NOMO-1 treated with DMSO at 0.1 percent for 48 hours (cell line): ENCODE measurements at regions not wholly inside any gene's neighbourhood (a gene's known extent, or its start where the extent isn't known, plus 50 kb on each side); places are given as distances from the start of the nearest gene placed in this dataset.

Experiments
- DNase-seq: peaks from one replicate; lab custom pipeline; 2025; ENCODE audit not compliant: unreplicated experiment; lab: John Stamatoyannopoulos, UW

DNA sequence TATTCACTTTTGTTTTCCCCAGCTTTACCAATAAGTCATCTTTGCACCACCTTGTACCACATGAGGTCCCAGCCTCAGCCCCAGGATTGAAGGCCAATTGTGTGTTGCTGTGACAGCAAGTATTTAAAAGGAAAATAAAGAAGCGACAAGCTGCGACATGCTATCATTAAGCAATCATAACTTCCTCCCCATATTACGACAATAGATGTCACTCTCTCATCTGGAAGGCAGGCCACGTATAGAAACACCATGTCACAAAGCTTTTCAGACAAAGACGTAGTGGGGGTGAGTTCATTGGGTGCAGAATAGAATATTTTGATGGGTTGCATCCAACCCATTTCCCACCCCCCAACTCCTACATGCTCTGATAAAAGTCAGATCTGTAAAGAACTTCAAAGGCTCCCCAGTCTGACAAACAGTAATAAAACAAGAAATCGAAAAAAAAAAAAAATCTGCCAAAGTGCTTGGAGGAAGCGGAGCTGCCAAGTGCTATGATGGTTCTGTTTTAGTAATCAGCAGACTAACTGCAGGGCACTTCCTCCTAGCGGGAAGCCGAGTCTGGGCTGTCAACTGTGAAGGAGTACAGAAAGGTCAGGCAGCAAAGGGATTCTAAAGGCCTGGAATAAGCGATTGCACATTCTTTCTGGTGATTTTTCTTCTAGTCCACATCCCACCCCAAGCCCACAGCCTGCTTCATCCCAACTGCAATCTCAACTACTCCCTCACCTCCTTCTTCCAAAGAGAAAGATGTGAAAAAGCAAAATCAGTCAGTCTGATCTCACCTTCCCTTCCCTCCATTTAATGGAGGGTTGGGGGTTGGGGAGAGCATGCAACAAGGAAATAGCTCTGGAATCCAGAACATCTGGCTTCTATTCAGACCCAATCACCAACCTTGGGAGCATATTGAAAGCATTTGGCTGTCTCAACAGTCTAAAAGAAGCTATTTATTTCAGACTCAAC, 131.4 kb upstream of the UBASH3B start:
- peak; percentile 88 for DNase-seq

DNA sequence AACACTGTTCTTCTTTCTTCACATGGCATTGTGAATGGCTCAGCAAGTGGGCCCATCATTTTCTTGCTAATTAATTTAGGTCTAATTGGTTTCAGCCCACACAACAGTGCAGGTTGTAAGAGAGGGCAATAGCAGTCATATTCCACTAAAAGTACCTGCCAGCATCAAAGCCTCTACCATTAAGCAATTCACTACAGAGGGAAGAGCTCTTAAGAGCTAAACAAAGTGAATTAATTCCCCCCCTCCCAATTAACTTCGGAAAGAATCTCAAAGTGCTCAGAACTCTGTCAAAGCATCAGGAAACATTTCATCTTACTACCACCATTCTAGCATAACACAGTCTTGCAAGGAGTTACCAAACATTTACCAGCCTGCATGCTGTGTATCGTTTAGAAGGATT, 133.9 kb upstream of the UBASH3B start:
- no peak for DNase-seq

- DNase-seq = no peak
Observed at GRCh38 chr11:122517403-122518379, 137.8 kb upstream of the UBASH3B start.

- DNase-seq = no peak
Observed at GRCh38 chr11:122516686-122517085, 138.8 kb upstream of the UBASH3B start.

DNA sequence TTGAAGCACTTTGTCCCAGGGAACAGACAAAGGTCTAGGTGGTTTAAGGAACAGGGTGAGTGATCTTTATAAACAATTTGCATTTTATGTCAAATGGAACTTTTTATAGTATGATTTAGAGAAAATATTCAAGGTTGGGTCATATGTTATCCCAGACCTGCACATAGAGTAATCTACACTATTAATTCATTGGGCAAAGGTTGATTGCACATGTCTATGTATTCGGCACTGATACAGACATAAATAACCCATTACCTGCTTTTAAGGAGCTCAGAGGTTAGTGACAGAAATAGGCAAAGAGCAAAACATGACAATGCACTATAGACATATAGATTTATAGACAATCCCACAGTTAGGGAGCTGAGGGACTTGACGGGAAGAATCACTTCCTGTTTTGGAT, 141.5 kb upstream of the UBASH3B start:
- DNase-seq = no peak

DNA sequence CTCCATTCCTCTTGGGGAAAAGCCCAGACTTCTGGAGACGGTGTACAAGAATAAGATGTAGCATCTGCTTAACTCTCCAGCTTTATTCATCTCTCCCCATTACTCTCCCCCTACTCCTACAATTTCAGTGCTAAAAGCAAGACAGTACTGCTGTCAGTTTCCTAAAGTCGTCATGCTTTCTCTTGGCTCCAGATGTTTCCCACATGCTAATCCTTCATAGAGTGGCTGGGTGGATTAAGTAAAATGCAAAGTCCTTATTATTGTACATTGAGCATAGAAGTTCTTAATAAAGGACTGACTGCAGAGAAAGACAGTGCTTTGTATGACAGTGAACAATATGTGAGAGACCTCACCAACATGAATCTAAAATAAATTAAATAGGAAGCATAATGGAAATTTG, 142.2 kb upstream of the UBASH3B start:
- DNase-seq = no peak

- no peak for DNase-seq
Observed at GRCh38 chr11:122512688-122513087, 142.8 kb upstream of the UBASH3B start.

GRCh38 chr11:122509899-122510298, 145.6 kb upstream of the UBASH3B start:
- DNase-seq = no peak

DNA sequence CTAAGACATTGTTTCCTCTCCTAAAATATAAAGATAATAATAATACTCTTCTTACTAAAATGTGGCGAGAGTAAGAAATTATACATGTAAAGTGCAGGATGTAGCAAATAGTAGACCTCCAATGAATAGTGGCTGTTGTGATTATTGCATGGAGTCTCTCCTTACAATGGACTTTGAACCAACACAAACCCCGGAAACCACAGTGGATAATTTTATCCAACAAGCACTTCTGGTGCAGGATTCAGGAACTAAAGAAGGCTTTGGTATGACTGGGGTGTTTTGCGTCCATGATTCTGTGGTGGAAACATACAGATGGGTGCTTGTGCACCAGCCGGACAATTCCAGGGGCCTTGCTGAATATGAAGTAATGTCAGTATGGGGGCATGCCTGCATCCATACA, 146.4 kb upstream of the UBASH3B start:
- peak; percentile 78 for DNase-seq

GRCh38 chr11:122505304-122506006, 150.1 kb upstream of the UBASH3B start:
- DNase-seq = peak; percentile 56

- no peak for DNase-seq
Observed at GRCh38 chr11:122494221-122494620, 161.3 kb upstream of the UBASH3B start.

- peak; percentile 28 for DNase-seq
Observed at GRCh38 chr11:122491509-122491908, 164.0 kb upstream of the UBASH3B start.

GRCh38 chr11:122488892-122489706, 166.4 kb upstream of the UBASH3B start:
- DNase-seq = no peak

GRCh38 chr11:122487669-122488068, 167.9 kb upstream of the UBASH3B start:
- DNase-seq = no peak

- DNase-seq = peak; percentile 48
Observed at GRCh38 chr11:122486793-122487495, 168.6 kb upstream of the UBASH3B start.

DNA sequence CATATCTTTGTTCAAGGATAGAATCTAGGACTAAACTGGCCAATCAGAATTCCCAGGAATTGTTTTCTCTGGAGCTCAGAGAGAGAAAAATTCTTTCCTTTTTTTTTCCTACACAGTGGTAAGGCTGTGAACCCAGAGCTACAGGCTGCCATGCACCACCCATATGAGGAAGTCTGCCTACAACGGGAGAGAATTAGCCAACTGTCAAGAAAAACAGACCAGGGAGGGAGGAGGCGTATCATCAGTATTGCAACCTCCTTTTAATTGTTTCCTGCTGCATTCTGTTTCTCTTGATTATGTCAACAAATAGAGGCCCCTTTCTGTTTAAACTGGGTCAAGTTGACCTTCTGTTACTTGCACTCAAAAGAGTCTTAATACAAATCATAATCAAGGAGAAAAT, 176.5 kb upstream of the UBASH3B start:
- DNase-seq = peak; percentile 74

GRCh38 chr11:122468965-122469364, 186.6 kb upstream of the UBASH3B start:
- DNase-seq = no peak

DNA sequence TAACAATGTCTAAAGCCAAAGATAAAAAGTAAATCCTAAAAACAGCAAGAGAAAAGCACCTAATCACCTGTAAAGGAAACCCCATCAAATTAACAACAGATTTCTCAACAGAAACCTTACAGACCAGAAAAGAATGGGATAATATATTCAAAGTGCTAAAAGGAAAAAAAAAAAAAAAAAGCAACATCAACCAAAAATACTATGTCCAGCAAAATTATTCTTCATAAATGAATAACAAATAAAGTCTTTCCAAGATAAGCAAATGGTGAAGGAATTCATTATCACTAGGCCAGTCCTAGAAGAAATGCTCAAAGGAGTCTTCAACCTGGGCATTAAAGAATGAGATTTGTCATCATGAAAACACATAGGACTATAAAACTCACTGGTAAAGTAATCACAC, 192.0 kb upstream of the UBASH3B start:
- no peak for DNase-seq

- DNase-seq = no peak
Observed at GRCh38 chr11:122459064-122459463, 196.5 kb upstream of the UBASH3B start.

DNA sequence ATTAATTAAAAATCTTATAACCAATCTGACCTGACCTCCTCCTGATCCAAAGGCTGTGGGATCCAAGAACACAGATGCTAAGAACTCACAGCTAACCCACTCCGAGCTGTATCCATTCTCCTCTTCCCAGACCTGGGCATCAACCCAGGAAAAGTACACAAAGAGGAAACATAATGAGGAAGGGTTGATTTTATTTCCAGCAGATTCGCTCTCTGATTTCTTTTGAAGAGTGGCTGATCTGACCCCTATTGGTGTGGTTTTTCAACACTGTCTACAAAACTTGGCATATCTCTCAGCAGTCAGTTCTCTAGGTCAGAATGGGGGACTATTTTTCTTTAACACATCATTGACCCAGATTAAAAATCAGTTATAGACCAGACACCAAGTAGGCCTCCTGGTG, 201.9 kb upstream of the UBASH3B start:
- no peak for DNase-seq
